ENCODE measurements at regions not wholly inside any gene's neighbourhood (a gene's known extent, or its start where the extent isn't known, plus 50 kb on each side); places are given as distances from the start of the nearest gene placed in this dataset.

GRCh38 chr10:52994370-52994769 is 221.8 kb upstream of the MBL2 start:
- TF ChIP-seq POLR2A (IDR thresholded peaks at IDR 0.05) = no peak
- no peak for TF ChIP-seq CTCF (IDR thresholded peaks at IDR 0.05)

All from heart left ventricle (tissue), 13 donors.